COLO668 (cell line): ENCODE measurements at regions not wholly inside any gene's neighbourhood (a gene's known extent, or its start where the extent isn't known, plus 50 kb on each side); places are given as distances from the start of the nearest gene placed in this dataset.

Experiments used
- DNase-seq: peaks from one replicate; lab custom pipeline; 2025; ENCODE audit not compliant: unreplicated experiment; lab: John Stamatoyannopoulos, UW

- DNase-seq, result no peak
These were observed 188.2 kb upstream of the FOXQ1 start for GRCh38 chr6:1123386-1124375.

GRCh38 chr6:1122083-1122482 lies 189.8 kb upstream of the FOXQ1 start:
- DNase-seq, result no peak

- DNase-seq, result no peak
These were observed 193.6 kb upstream of the FOXQ1 start for GRCh38 chr6:1118287-1118647.

GRCh38 chr6:1117530-1118286 lies 194.2 kb upstream of the FOXQ1 start:
- DNase-seq, result no peak

GRCh38 chr6:1116149-1116548 lies 195.7 kb upstream of the FOXQ1 start:
- DNase-seq, result no peak

GRCh38 chr6:1113916-1114540 lies 197.9 kb upstream of the FOXQ1 start:
- no peak for DNase-seq

- DNase-seq, result no peak
These were observed 200.5 kb upstream of the FOXQ1 start for GRCh38 chr6:1111361-1111760.

GRCh38 chr6:1110941-1111349 lies 201.0 kb upstream of the FOXQ1 start:
- DNase-seq, result no peak

- no peak for DNase-seq
These were observed 201.7 kb upstream of the FOXQ1 start for GRCh38 chr6:1110164-1110563.

GRCh38 chr6:1109134-1109533 lies 202.8 kb upstream of the FOXQ1 start:
- DNase-seq, result no peak

GRCh38 chr6:1108198-1108597 lies 203.7 kb upstream of the FOXQ1 start:
- DNase-seq, result no peak

GRCh38 chr6:1107578-1107977 lies 204.3 kb upstream of the FOXQ1 start:
- DNase-seq, result no peak

- DNase-seq, result no peak
These were observed 206.0 kb upstream of the FOXQ1 start for GRCh38 chr6:1105833-1106400.

- no peak for DNase-seq
These were observed 206.8 kb upstream of the FOXQ1 start for GRCh38 chr6:1104988-1105670.

- DNase-seq, result no peak
These were observed 207.8 kb upstream of the FOXQ1 start for GRCh38 chr6:1103945-1104623.

- DNase-seq, result no peak
These were observed 208.9 kb upstream of the FOXQ1 start for GRCh38 chr6:1103021-1103420.

- no peak for DNase-seq
These were observed 211.6 kb upstream of the FOXQ1 start for GRCh38 chr6:1100269-1100668.

GRCh38 chr6:1099264-1099663 lies 212.6 kb upstream of the FOXQ1 start:
- DNase-seq, result no peak

GRCh38 chr6:1096967-1097765 lies 214.7 kb upstream of the FOXQ1 start:
- DNase-seq, result no peak
